HG02588 (cell line): ENCODE measurements at regions not wholly inside any gene's neighbourhood (a gene's known extent, or its start where the extent isn't known, plus 50 kb on each side); places are given as distances from the start of the nearest gene placed in this dataset.
A peak's percentile ranks its signal among the peaks of the same experiment; 100 is the strongest.

Source experiments
- ATAC-seq: cut with Tn5 transposase; IDR thresholded peaks from one replicate; pipeline ENCODE4 v1.9.1; 2021; ENCODE audit warnings: mild to moderate bottlenecking, moderate library complexity; ENCODE audit not compliant: unreplicated experiment

- no peak for ATAC-seq
Measured at GRCh38 chr18:27411911-27412310, 226.8 kb upstream of the CHST9 start.

GRCh38 chr18:27411013-27411412 lies 225.9 kb upstream of the CHST9 start:
- ATAC-seq, result no peak

- ATAC-seq, result no peak
Measured at GRCh38 chr18:27404855-27405254, 219.7 kb upstream of the CHST9 start.

- ATAC-seq, result no peak
Measured at GRCh38 chr18:27400001-27400400, 214.9 kb upstream of the CHST9 start.

GRCh38 chr18:27395752-27396151 lies 210.6 kb upstream of the CHST9 start:
- ATAC-seq, result no peak

- ATAC-seq, result no peak
Measured at GRCh38 chr18:27394687-27395086, 209.6 kb upstream of the CHST9 start.

GRCh38 chr18:27382567-27383216 lies 197.6 kb upstream of the CHST9 start:
- ATAC-seq, result no peak

GRCh38 chr18:27378431-27379095 lies 193.5 kb upstream of the CHST9 start:
- ATAC-seq, result peak; percentile 76

- ATAC-seq, result no peak
Measured at GRCh38 chr18:27377251-27377650, 192.1 kb upstream of the CHST9 start.

- ATAC-seq, result no peak
Measured at GRCh38 chr18:27372386-27372785, 187.3 kb upstream of the CHST9 start.

- no peak for ATAC-seq
Measured at GRCh38 chr18:27366665-27367064, 181.6 kb upstream of the CHST9 start.

- ATAC-seq, result no peak
Measured at GRCh38 chr18:27366151-27366550, 181.0 kb upstream of the CHST9 start.

- ATAC-seq, result no peak
Measured at GRCh38 chr18:27363872-27364271, 178.8 kb upstream of the CHST9 start.

- ATAC-seq, result no peak
Measured at GRCh38 chr18:27361477-27361876, 176.4 kb upstream of the CHST9 start.

GRCh38 chr18:27355308-27355707 lies 170.2 kb upstream of the CHST9 start:
- no peak for ATAC-seq

- ATAC-seq, result no peak
Measured at GRCh38 chr18:27353273-27353672, 168.2 kb upstream of the CHST9 start.

- ATAC-seq, result no peak
Measured at GRCh38 chr18:27349284-27349882, 164.3 kb upstream of the CHST9 start.

- ATAC-seq, result no peak
Measured at GRCh38 chr18:27331606-27332005, 146.5 kb upstream of the CHST9 start.

- ATAC-seq, result no peak
Measured at GRCh38 chr18:27314996-27315395, 129.9 kb upstream of the CHST9 start.

- no peak for ATAC-seq
Measured at GRCh38 chr18:27313678-27314077, 128.6 kb upstream of the CHST9 start.

- no peak for ATAC-seq
Measured at GRCh38 chr18:27312853-27313252, 127.7 kb upstream of the CHST9 start.

GRCh38 chr18:27312153-27312552 lies 127.0 kb upstream of the CHST9 start:
- ATAC-seq, result no peak
